HL-60 (cell line): ENCODE measurements at regions not wholly inside any gene's neighbourhood (a gene's known extent, or its start where the extent isn't known, plus 50 kb on each side); places are given as distances from the start of the nearest gene placed in this dataset.

ENCODE experiments used
- CTCF ChIP-seq: IDR thresholded peaks from one replicate; pipeline ENCODE4 v1.5.1; 2011; ENCODE audit warnings: low read length, control low read depth, inconsistent platforms; ENCODE audit not compliant: insufficient read depth
- GABPA ChIP-seq: IDR thresholded peaks from 2 replicates; pipeline ENCODE4 v1.6.1; 2012; ENCODE audit warnings: low read depth
- POLR2AphosphoS5 ChIP-seq: IDR thresholded peaks from 2 replicates; pipeline ENCODE4 v1.6.1; 2012; ENCODE audit warnings: low read depth
- REST ChIP-seq: IDR thresholded peaks from 2 replicates; pipeline ENCODE4 v1.6.1; 2012; ENCODE audit warnings: low read depth; ENCODE audit not compliant: insufficient replicate concordance

- TF ChIP-seq CTCF (no peak), REST (no peak), POLR2AphosphoS5 (no peak), GABPA (no peak)
These were observed 286.5 kb upstream of the ERCC4 start for GRCh38 chr16:13633391-13633861.
